Glomerular visceral epithelial cell (primary cell): ENCODE measurements at regions not wholly inside any gene's neighbourhood (a gene's known extent, or its start where the extent isn't known, plus 50 kb on each side); places are given as distances from the start of the nearest gene placed in this dataset.

Experiments
- DNase-seq: peaks from one replicate; pipeline ENCODE4 v3.0.0-alpha.2; 2016; ENCODE audit errors: extremely low spot score

DNA sequence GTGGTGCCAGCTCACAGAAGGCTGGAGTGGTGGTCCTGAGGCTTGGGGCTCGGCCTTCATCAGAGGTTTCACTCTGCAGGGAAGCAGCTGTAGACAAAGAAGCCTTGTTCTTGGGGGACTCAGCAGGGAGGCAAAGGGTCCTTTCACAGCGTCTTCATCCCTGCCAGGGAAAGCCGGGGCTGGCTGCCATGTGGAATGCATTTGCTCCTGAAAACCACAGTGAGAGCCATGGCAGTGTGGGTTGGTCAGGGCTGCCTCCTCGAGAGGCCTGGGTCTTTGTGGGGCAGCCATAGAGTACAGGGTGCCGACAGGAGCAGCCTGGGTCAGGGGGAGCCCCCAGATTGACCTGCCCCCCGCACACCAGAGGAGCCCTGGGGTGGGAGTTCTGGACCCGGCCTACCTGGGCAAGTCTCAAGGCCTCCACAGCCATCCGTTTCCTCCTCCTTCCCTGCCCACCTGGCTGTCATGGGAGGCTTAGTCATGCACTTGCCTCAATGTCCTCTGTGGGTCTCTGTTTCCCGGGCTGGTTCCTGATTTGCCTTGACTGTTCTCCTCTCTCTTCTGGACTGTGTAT, 144.0 kb downstream of the CDC5L start:
- no peak for DNase-seq

DNA sequence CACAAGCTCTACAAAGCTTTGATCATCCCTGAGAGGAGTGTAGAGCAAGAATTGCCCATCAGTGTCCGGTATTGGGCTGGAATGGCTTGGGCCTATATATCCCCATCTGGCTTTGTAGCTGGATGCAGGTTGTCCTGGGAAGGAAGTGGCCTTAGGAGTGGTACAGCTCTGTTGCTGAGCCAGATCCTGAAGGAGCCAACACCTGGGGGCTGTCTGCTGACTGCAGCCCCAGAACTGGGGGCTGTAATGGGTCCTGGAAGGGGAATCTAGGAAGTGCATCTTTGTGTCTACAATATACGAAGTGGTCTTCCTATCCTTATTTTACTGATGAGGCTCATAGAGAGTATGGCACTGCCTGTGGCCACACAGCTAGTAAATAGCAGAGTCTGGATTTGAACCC, 145.9 kb downstream of the CDC5L start:
- no peak for DNase-seq

GRCh38 chr6:44534291-44534690, 146.8 kb downstream of the CDC5L start:
- DNase-seq, result no peak

DNA sequence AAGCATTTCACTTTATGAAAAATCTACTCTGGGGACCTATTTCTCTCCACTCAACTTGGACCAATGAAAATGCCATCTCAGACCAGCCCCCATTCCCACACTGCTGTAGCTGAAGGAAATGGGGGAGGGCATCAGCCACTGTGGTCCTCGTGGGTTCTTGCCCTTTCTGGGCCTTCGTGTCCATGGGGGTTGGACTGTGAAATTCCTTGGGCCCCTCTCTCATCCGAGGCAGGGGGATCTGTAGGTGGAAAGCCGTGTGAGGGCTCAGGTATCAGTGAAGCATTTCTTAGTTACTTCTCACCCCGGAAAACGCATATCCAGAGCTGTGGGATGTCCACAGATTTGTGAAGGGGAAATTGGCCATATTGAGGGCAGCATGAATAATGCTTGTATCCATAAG, 147.9 kb downstream of the CDC5L start:
- DNase-seq, result no peak

DNA sequence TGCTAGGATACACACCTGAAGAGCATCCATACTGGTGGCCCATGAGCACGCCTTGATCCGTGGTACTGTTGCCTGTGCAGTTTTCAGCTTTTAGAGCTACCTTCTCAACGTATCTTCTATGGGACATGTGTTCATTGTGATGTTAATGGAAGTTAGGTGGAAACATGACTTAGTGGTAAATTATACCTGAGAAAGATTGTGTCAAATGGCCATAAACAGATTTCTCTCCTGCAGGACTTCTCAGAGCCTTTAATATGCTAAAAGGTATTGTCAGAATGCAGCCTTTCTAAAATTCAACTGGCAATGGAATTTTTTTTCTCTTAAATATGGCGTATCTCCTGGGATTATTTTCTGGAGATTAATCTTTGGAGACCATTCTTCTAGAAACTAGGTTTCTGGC, 148.5 kb downstream of the CDC5L start:
- no peak for DNase-seq

GRCh38 chr6:44537306-44538049, 150.0 kb downstream of the CDC5L start:
- no peak for DNase-seq

GRCh38 chr6:44538131-44538806, 150.8 kb downstream of the CDC5L start:
- DNase-seq, result no peak

GRCh38 chr6:44538807-44539201, 151.3 kb downstream of the CDC5L start:
- no peak for DNase-seq

DNA sequence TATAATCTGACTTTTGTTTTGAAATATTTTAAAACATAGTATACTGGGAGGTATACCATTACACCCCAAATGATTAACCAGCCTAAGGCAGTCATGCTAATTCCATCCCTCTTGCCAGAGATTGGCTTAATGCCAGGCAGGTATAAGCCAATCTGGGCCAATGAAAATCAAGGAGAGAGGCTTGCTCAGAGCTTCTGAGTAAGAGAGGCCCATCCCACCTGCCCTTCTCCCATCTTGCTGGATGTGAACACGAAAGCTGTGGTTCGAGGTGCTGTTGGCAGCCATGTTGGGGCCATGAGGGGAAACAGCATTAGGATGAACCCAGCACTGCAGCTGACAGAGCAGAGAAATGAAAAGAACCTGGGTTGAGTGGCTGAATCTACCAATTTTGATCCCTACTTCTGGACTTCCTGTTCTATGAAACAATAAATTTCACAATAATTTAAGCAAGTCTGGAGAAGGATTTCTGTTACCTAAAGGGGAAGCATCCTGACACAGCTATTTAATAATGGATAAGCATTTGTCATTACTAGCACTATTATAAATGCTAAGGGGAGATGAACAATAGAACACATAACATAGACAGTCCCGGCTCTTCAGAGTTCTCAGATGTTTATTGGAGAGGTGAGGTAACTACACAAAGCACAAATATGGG, 152.3 kb downstream of the CDC5L start:
- DNase-seq, result no peak

- no peak for DNase-seq
These were observed 153.4 kb downstream of the CDC5L start for GRCh38 chr6:44540881-44541280.

DNA sequence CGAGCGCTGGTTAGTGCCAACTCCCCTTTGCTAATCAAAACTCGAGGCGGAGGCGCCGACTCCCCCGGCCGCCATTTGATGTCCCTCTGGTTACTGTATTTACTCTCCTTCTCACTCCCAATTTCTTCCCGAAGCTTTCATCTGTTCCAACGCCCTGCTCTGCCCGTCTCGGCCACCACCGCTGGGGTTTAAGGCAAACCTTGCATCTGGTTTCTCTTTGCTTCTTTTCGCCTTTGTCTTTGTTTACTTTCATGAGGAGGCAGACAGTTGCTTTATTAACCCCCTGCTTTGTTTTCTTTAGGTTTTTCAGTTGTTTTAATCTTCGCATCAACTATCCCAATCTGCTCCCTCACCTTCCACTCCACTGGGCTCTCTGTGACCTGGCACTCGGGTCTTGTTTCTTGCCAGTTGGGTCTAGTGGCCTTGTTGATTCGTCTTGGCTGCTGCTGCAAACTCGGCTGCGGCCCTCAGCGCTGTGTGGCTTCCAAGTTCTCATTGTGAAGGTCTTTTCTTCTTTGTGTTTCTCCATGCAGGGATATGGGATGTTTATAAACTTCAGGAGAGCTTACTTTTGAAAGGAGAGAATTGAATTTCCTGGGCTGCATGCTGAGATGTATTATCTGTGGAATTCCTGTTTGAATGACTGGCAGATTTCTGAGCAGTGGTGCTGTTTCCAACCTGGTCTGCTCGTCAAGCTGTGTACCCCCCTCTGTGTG, 155.1 kb downstream of the CDC5L start:
- DNase-seq, result no peak

- DNase-seq, result no peak
These were observed 156.2 kb downstream of the CDC5L start for GRCh38 chr6:44543664-44544063.

DNA sequence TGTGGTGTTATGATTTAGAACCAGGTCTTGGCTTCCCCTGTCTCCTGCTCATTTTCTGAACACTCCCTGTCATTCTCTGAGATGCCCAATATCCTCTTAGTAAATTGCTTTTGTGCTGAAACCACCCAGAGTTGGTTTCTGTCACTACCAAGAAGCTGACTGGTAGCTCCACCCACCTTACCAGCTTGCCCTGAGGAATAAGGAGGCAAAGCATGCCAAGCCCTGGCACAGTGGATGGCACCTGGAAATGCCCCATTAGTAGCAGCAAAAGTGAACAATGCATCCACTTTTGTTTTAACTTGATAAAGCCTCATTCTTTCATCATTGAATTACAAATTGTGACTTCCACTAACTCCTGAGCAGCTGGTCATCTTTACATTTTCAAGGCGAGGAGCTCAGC, 157.7 kb downstream of the CDC5L start:
- DNase-seq, result no peak

- DNase-seq, result no peak
These were observed 160.8 kb downstream of the CDC5L start for GRCh38 chr6:44548319-44548718.

GRCh38 chr6:44549516-44549915, 162.0 kb downstream of the CDC5L start:
- DNase-seq, result no peak

DNA sequence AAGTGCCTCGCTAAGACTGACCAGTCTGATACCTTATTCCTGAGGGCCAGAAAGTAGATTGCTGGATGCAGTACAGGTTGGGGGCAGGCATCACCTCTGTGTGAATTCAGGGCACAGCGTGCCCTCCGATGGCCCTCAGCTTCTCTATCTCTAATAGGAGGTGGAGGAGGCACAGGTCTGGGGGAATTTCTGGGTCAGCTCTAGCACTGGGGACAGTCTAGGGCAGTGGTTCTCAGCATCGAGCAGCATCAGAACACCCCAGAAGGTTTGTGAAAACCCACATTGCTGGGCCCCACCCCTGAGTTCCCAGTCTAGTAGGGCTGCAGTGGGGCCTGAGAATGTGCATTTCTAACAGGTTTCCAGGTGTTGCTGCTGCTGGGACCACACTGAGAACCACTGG, 166.7 kb downstream of the CDC5L start:
- no peak for DNase-seq

DNA sequence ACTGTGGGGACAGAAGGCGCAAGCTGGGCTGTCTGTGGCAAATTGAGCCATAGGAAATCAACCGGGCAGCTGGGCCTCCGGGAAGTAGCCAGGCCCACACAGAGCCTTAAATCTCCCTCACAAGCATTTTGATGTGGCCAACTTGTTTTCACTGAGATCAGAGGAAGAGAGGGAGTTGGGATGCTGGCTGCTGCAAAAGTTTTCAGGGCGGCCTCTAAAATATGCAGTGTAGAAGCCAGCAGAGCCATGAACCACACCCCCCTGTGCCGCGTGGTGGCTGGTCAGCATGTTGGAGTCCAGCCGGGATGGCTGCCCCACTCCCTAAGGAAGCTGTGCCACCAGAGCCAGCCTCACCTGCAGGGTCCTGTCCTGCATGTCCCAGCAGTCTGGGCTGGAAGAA, 167.4 kb downstream of the CDC5L start:
- DNase-seq, result no peak

DNA sequence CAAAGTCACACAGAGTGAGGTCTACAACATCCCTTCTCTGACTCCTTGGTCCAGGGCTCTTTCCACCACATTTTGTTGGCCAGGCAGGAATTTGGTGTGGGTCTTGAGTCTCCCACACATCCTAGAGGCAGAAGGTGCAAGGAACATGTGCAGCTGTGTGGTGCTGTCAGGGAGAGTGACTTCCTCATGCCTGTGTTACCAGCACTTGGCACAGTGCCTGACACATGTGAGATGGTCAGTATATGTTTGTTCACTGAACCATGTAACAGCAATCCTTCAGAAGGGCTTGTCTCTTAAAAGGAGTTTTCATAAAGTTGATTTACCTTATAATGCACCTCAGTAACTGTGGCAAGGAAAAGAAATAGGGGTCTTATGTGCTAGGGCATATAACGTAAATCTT, 168.5 kb downstream of the CDC5L start:
- DNase-seq, result peak; percentile 40

DNA sequence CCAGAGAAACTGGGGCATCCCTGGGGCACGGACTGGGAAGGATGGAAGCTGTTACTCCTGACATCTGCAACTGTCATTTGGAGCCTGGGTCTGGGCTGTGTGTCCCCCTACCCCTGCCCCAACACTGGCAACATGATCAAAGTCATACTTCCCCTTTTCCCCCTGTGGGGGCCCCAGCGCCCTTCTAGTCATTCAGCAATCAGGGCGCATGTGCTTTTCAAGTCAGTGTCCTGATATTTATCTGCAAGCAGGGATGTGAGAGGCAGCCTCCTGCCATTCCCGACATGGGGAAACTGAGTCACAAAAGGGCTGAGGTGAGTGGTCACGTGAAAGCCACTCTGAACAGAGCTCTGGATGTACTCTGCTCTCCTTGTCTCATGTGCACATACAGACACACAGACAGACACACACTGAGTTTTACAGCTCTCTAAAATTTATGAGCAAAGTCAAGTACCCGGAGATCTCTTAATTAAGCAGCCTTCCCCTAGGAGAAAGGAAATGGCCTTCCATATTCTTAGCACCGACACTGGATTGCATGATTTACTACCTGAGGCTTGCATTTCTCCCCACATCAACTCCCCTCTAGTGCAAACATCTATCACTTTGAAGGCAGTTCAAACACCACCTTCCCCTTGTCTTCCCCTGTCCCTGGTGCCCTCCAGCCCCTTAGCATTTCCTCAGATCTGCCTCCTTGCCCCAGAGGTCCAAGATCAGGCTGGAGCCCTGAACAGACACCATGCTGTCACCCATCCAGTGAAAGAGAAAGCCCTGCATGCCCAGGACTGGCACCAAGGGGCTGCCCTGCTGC, 170.7 kb downstream of the CDC5L start:
- DNase-seq, result no peak

DNA sequence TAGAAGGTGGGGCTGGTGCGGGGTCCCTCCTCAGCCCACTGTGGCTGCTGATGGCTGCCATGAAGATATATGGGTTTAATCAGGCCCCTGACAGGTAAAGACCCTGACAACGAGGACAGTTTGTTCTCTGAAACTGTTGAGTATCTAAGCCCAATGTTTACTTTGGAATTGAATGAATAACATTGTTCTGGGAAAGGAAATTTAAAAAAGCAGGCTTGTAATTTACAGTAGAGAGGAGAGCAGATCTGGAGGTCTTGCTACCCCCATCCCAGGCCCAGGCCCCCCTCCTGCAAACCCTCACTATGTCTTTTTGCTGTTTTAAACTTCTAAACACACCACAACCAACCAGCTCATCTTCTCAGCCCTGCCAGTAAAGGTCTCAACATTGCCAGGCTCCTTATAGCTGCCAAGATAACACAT, 171.3 kb downstream of the CDC5L start:
- DNase-seq, result no peak
